Muscle layer of duodenum (tissue), 2 donors: ENCODE measurements at regions not wholly inside any gene's neighbourhood (a gene's known extent, or its start where the extent isn't known, plus 50 kb on each side); places are given as distances from the start of the nearest gene placed in this dataset.

Source experiments
- H3K27ac ChIP-seq: one replicate; pipeline ENCODE4 v1.7.0; 2013; ENCODE audit warnings: mild to moderate bottlenecking, low read length
- H3K27me3 ChIP-seq: one replicate; pipeline ENCODE4 v1.7.0; 2013; ENCODE audit warnings: low read depth, mild to moderate bottlenecking, control low read depth, low read length
- H3K36me3 ChIP-seq, 2 donors: one replicate each; pipeline ENCODE4 v1.7.0; 2013; ENCODE audit warnings: low read length in 2 of 2, control low read depth in 1 of 2, mild to moderate bottlenecking in 1 of 2; ENCODE audit not compliant: insufficient read depth in 2 of 2, control insufficient read depth in 1 of 2
- H3K4me1 ChIP-seq, 2 donors: one replicate each; pipeline ENCODE4 v1.7.0; 2013; ENCODE audit warnings: low read length in 2 of 2, mild to moderate bottlenecking in 2 of 2, control low read depth in 1 of 2, moderate library complexity in 1 of 2; ENCODE audit not compliant: insufficient read depth in 2 of 2, control insufficient read depth in 1 of 2
- H3K4me3 ChIP-seq, 2 donors: one replicate each; pipeline ENCODE4 v1.7.0; 2013; ENCODE audit warnings: low read length in 2 of 2, low read depth in 1 of 2, mild to moderate bottlenecking in 1 of 2
- H3K9me3 ChIP-seq, 2 donors: one replicate each; pipeline ENCODE4 v1.7.0; 2013; ENCODE audit warnings: low read length in 2 of 2, control low read depth in 1 of 2, mild to moderate bottlenecking in 1 of 2; ENCODE audit not compliant: control insufficient read depth in 1 of 2
- donor health status: healthy.

DNA sequence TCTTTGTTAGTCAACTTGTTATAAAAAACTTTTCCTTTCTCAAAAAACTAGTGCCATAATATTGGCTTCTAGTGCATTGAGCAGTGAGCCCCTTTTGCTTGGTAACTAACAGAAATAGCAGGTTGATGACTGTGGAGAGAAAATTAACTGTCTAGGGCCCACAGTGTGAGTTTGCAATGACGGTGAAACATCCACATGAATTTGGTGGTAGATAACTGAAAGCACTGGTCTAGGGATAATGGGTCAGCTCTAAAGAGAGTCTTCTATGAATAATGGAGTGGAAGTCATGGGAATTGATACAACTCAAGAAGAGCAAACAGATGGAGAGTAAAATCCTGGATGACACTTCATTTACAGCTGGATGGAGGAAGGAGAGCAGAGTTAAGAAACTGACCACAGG, 245.4 kb downstream of the METTL4 start:
- H3K27me3 ChIP-seq, result no peaks in the 10 kb centered on the region
- H3K4me1 ChIP-seq, result no peaks in the 10 kb centered on the region
- no peak overlapping the region for H3K4me3 ChIP-seq
- H3K9me3 ChIP-seq, result no peaks in the 10 kb centered on the region
- H3K36me3 ChIP-seq, result no peaks in the 10 kb centered on the region
- H3K27ac ChIP-seq, result no peak overlapping the region

DNA sequence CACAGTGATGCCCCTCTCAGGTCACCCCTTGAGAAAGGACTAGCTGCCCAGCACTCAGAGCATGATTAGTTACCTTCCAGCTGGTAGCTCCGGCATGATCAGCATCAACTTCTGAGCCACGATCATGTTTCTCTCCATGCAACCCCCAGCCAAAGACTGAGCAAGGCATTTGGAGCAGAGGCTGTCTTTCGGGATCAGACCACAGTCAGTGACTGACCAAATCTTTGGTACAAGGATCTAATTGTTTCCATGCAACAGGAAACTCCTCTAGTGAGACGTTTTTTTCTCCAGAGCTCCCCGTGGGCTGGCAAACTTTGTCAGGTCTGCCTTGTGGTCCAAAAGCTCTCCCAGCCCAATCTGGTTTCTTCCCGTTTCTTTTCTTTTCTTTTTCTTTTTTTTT, 244.3 kb downstream of the METTL4 start:
- no peaks in the 10 kb centered on the region for H3K9me3 ChIP-seq
- no peaks in the 10 kb centered on the region for H3K4me1 ChIP-seq
- H3K27me3 ChIP-seq, result no peaks in the 10 kb centered on the region
- H3K4me3 ChIP-seq, result no peak overlapping the region
- no peak overlapping the region for H3K27ac ChIP-seq
- H3K36me3 ChIP-seq, result no peaks in the 10 kb centered on the region

DNA sequence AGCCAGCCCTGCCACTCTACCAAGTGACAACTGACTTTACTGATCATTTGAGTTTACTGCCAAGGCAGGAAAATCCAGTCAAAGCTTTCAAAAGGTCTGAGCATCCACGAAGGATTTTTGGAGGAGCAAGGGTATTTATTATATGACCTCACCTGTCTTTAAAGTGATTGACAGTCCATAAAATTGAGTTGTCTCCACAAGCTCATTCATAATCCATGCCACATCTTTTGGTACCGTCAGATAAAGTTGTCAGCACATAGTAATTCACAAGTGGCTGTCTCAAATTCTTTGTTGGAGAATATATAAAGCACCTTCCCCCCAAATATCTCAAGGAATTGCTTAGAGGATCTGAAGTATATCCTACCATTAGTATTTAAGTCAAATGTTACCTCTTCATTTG, 240.5 kb downstream of the METTL4 start:
- H3K27me3 ChIP-seq, result no peaks in the 10 kb centered on the region
- H3K27ac ChIP-seq, result no peak overlapping the region
- no peak overlapping the region for H3K4me3 ChIP-seq
- no peaks in the 10 kb centered on the region for H3K9me3 ChIP-seq
- H3K36me3 ChIP-seq, result no peaks in the 10 kb centered on the region
- no peaks in the 10 kb centered on the region for H3K4me1 ChIP-seq

DNA sequence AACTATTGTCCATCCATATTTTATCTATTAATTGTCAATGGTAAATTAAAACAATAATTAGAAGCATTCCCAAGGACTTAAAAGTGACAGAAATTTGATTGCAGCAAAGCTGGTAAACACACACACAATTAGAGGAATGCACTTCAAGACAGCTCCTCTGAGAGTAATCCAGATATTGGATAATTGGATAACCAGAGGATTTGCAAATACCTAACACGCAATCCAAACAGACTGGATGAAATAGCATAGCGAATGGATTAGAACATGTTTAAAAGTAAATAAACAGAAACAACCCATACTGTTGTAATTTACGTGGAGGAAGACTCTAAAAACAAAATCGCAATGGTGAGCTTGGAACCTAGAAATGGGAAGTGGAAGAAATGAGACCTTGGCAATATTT, 239.8 kb downstream of the METTL4 start:
- Histone ChIP-seq H3K4me3 (no peak overlapping the region), H3K27ac (no peak overlapping the region), H3K36me3 (no peaks in the 10 kb centered on the region), H3K9me3 (no peaks in the 10 kb centered on the region), H3K4me1 (no peaks in the 10 kb centered on the region), H3K27me3 (no peaks in the 10 kb centered on the region)

DNA sequence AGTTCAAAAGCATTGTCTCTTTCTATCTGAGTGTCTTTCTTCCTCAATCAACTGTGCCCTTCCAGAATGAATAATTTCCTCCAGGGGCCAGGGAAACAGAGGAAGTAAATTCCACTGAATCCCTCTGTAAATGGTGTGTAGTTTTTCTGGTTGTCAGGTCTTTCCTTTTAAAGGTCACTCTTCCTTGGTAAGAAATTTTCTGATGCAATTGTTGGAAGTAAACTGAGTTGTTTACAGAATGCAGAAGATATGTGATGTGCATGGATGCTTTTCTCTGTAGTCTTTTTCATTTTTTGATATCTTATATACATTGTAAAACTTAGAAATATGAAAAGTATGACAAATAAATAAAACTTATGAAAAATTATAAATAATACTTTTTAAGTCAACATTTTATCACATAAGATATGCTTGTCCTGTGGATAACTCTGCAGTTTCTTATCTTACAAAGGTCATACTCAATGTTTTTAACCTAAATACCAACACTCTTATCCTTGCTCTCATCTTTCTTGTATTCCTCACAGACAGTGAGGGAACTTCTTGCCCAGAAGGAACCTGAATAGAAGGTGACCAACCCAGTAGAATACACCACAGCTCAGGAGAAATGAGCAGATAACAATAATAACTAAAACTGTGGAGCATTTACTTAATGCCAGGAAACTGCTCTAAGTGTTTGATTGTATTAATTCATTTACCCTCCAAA, 234.5 kb downstream of the METTL4 start:
- Histone ChIP-seq H3K9me3 (no peaks in the 10 kb centered on the region), H3K27me3 (no peaks in the 10 kb centered on the region), H3K4me3 (no peak overlapping the region), H3K36me3 (no peaks in the 10 kb centered on the region), H3K27ac (no peak overlapping the region), H3K4me1 (no peaks in the 10 kb centered on the region)

DNA sequence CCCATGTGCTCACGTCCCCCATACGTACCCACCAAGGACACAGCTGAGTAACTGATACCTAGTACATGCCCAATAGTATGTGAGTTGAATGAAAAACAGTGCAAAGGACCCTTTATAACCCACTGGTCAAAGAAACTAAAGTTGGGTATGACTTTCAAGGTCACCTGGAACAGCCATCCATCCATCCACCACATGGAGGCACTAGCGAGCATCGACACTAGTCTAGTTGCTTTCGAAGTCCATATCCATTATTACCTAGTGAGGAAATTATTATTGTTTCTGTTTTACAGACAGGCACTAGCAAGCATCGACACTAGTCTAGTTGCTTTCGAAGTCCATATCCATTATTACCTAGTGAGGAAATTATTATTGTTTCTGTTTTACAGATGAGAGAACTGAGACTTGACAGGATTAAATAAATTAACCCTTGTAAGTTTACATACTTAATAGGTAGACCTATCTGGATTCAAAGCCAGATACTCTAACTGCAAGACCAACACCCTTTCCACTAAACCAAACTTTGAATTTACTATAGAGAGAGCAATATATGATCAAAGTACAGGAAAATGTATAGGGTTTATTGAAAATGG, 233.7 kb downstream of the METTL4 start:
- H3K27me3 ChIP-seq, result no peaks in the 10 kb centered on the region
- H3K9me3 ChIP-seq, result no peaks in the 10 kb centered on the region
- no peaks in the 10 kb centered on the region for H3K36me3 ChIP-seq
- H3K4me3 ChIP-seq, result no peak overlapping the region
- H3K4me1 ChIP-seq, result no peaks in the 10 kb centered on the region
- no peak overlapping the region for H3K27ac ChIP-seq

DNA sequence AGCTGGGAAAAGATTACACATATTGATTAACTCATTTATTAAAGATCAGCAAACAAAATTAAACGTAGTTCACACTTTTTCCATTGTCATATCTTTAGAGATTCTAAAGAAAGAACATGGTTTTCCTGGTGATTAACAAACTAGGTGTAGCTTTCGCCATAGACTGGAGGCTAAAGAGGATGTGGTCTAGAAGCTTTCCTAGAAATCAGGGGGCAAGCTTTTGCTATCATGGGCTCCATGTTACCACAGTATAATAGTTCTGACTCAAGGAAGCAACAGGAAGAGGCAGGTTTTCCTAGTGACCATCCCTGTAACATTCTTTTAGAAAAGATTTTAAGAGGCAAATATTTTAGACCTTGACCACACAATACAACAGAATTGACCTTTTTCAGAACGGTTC, 232.7 kb downstream of the METTL4 start:
- H3K36me3 ChIP-seq, result no peaks in the 10 kb centered on the region
- H3K27ac ChIP-seq, result no peak overlapping the region
- no peak overlapping the region for H3K4me3 ChIP-seq
- no peaks in the 10 kb centered on the region for H3K27me3 ChIP-seq
- H3K4me1 ChIP-seq, result no peaks in the 10 kb centered on the region
- H3K9me3 ChIP-seq, result no peaks in the 10 kb centered on the region

DNA sequence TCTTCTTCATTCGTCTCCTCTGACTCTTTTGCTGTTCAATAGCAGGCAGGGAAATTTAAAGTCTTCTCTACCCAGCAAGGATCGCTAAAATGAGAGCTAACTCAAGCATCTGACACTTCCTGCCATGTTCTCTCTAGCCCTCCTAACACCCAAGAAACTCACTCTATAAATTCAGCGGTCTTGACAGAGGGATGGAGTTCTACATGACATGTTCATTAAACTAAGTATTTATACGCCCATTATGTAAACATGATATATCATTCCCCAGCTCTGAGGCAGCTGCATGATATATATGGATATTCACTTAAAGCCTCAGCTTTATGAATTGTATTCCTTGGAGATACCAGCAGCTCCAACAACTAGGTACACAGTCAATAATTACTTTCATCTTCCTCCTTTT, 231.0 kb downstream of the METTL4 start:
- no peak overlapping the region for H3K27ac ChIP-seq
- H3K27me3 ChIP-seq, result no peaks in the 10 kb centered on the region
- no peak overlapping the region for H3K4me3 ChIP-seq
- H3K9me3 ChIP-seq, result no peaks in the 10 kb centered on the region
- no peaks in the 10 kb centered on the region for H3K36me3 ChIP-seq
- H3K4me1 ChIP-seq, result no peaks in the 10 kb centered on the region

DNA sequence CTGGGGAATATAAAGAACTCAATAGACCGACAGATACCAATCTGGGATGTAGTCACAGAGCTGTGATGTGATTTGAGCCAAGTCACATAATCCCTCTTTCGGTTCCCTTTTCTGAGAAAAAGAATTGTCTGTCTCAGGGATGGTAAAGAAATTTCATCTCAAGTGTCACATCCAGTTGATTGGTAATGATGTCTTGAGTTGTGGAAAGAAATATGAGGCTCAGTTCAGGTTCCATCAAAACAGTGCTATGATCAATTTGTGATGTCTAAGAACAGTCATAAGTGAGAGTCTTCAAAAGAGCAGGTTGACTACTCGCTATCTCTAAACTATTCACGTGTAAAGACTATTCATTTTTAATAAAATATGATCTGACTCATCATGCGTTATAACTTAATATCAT, 223.3 kb downstream of the METTL4 start:
- Histone ChIP-seq H3K27ac (no peak overlapping the region), H3K36me3 (no peaks in the 10 kb centered on the region)

DNA sequence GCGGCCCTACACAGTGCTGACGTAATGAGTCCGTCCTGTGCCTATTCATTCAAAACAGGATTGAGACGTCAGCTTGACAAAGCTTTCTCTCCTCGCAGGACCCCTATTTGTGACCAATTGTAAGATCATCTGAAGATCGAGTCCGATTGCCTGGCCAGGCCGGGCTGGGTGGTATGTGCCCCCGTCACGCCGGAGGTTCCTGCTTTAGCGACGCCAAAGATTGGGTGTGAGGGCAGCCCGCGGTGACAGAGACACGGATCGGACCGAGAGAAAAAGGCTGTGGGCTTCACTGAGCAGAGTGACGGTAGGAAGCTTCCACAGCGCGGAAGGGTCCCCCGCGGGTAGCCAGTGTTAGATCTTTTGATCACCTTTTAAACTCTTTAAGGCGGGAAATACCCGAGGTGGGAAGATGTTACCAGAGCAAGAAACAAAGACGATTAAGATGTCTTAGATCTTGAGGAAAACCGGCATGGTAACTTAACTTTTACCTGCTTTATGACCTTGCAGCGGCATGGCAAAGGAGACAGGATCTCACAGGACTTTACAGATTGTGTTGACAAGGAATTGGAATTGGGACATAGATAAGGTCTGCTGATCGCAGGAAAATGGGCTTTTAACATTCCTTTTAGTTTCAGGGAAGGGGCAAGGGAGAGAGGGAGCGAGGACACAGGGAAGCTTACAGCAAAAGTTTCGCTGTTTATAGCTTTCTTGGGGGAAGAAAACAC, 220.0 kb downstream of the METTL4 start:
- Histone ChIP-seq H3K4me1 (no peaks in the 10 kb centered on the region), H3K27ac (no peak overlapping the region), H3K27me3 (no peaks in the 10 kb centered on the region), H3K9me3 (no peaks in the 10 kb centered on the region), H3K4me3 (no peak overlapping the region), H3K36me3 (no peaks in the 10 kb centered on the region)

More for the DNA sequence above, 223.3 kb downstream of the METTL4 start:
- H3K4me1 ChIP-seq, result no peaks in the 10 kb centered on the region
- no peak overlapping the region for H3K4me3 ChIP-seq
- no peaks in the 10 kb centered on the region for H3K9me3 ChIP-seq
- no peaks in the 10 kb centered on the region for H3K27me3 ChIP-seq

DNA sequence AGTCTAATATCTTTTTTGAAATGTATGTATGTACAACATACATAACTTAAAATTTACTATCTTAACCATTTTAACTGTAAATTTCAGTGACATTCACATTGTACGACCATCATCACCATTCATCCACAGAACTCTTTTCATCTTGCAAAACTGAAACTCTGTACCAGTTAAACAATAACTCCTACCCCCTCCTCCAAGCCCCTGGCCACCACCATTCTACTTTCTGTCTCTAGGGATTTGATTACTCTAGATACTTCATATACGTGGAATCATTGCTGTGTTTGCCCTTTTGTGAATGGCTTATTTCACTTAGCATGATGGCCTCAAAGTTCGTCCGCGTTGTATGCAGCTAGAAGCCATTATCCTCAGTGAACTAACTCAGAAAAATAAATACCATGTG, 217.0 kb downstream of the METTL4 start:
- Histone ChIP-seq H3K4me1 (no peaks in the 10 kb centered on the region), H3K27ac (no peak overlapping the region), H3K27me3 (no peaks in the 10 kb centered on the region), H3K4me3 (no peak overlapping the region), H3K9me3 (no peaks in the 10 kb centered on the region), H3K36me3 (no peaks in the 10 kb centered on the region)
